CD4-positive, alpha-beta T cell (primary cell): ENCODE measurements at regions not wholly inside any gene's neighbourhood (a gene's known extent, or its start where the extent isn't known, plus 50 kb on each side); places are given as distances from the start of the nearest gene placed in this dataset.

Experiments used
- ATAC-seq: fragments of 200-7000 bp; cut with Tn5 transposase; one replicate; pipeline ENCODE4 v1.10.0; 2022; ENCODE audit warnings: mild to moderate bottlenecking; ENCODE audit not compliant: poor library complexity
- CTCF ChIA-PET: fragments of 350-600 bp; sonication (Branson Sonifier 250); formaldehyde crosslinking; loops from one replicate; lab custom pipeline; 2021; ENCODE audit warnings: antibody characterized with exemption, inconsistent platforms; lab: Charles Lee
- POLR2A ChIA-PET: fragments of 350-600 bp; sonication (Branson Sonifier 250); formaldehyde crosslinking; loops from one replicate; lab custom pipeline; 2021; ENCODE audit warnings: antibody characterized with exemption, inconsistent platforms; lab: Charles Lee
- DNase-seq, 14 experiments: peaks; one replicate each; pipeline ENCODE4 v3.0.0-alpha.2; 2013 to 2020; ENCODE audit warnings: mixed read lengths in 2 of 14
- H3K27ac ChIP-seq, 2 donors: one replicate each; pipeline versions ENCODE4 v1.5.1 to v1.7.0; 2013; ENCODE audit warnings: low read length in 2 of 2, low read depth in 1 of 2, mild to moderate bottlenecking in 1 of 2
- H3K27me3 ChIP-seq, 2 experiments: 1 replicate in 1 of 2; 2 replicates in 1 of 2; pipeline versions ENCODE4 v1.6.1 to v1.7.0; 2013; ENCODE audit warnings: low read length in 2 of 2, control low read depth in 1 of 2, mild to moderate bottlenecking in 1 of 2, moderate library complexity in 1 of 2; ENCODE audit not compliant: insufficient read depth in 2 of 2, control insufficient read depth in 1 of 2
- H3K36me3 ChIP-seq: one replicate; pipeline ENCODE4 v1.6.1; 2013; ENCODE audit warnings: low read length, control low read depth; ENCODE audit not compliant: insufficient read depth
- H3K4me1 ChIP-seq: one replicate; pipeline ENCODE4 v1.6.1; 2013; ENCODE audit warnings: low read length, control low read depth; ENCODE audit not compliant: insufficient read depth
- H3K4me3 ChIP-seq: one replicate; pipeline ENCODE4 v1.5.1; 2013; ENCODE audit warnings: mild to moderate bottlenecking, low read length, moderate library complexity
- H3K9me3 ChIP-seq, 2 experiments: 1 replicate in 1 of 2; 2 replicates in 1 of 2; pipeline versions ENCODE4 v1.6.1 to v1.7.0; 2013; ENCODE audit warnings: low read length in 2 of 2, mild to moderate bottlenecking in 2 of 2, control low read depth in 1 of 2, moderate library complexity in 1 of 2; ENCODE audit not compliant: control insufficient read depth in 1 of 2, insufficient read depth in 1 of 2
- H3K27ac Mint-ChIP-seq: one replicate; pipeline ENCODE4 v1.8.0; 2020; ENCODE audit warnings: mixed read lengths
- H3K27me3 Mint-ChIP-seq: one replicate; pipeline ENCODE4 v1.8.0; 2021; ENCODE audit warnings: mixed read lengths
- H3K36me3 Mint-ChIP-seq: one replicate; pipeline ENCODE4 v1.8.0; 2021; ENCODE audit warnings: low read depth, mixed read lengths
- H3K4me1 Mint-ChIP-seq: one replicate; pipeline ENCODE4 v1.8.0; 2021; ENCODE audit warnings: low read depth, mixed read lengths
- H3K4me3 Mint-ChIP-seq: one replicate; pipeline ENCODE4 v1.8.0; 2020; ENCODE audit warnings: mild to moderate bottlenecking, mixed read lengths
- H3K9me3 Mint-ChIP-seq: one replicate; pipeline ENCODE4 v1.8.0; 2020; ENCODE audit warnings: mixed read lengths
- intact Hi-C, 2 experiments: fragments of 100-400 bp; cut with DNase I in 1 of 2; cut with micrococcal nuclease in 1 of 2; formaldehyde crosslinking; loops; one replicate each; pipeline versions ENCODE4 v1.15.1 to v1.9.0; 2023 to 2025; cut with DNase I, micrococcal nuclease
- TF ChIP-seq, protein P1 (sequence below): fragments of 200-600 bp; IDR thresholded peaks from one replicate; pipeline ENCODE4 v1.8.0; 2022; ENCODE audit warnings: antibody characterized with exemption, mild to moderate bottlenecking

DNA sequence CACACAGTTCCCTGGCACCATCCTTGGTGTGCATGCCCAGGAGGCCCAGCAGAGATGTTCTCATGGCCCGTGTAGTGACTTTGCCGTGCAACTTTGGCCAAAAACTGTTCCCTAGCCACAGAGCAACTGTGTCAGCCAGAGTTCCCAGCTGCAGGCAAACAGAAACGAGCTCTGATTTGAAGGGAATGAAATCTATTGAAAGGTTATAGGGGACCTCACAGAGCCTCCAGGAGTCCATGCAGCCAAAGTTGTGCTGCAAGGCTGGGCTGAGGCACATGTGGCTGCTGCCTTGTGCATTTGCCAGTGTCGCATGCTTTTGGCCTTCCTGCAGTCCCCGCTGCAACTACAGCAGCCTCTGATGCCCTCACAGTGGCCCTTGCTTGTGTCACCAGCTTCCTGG lies 70.5 kb downstream of the PLXNA1 start:
- Mint-ChIP-seq H3K4me1 (no peaks in the 10 kb centered on the region), H3K36me3 (no peaks in the 10 kb centered on the region), H3K27ac (no peak overlapping the region), H3K27me3 (peaks cover 7% of the 10 kb centered on the region), H3K9me3 (peaks cover 8% of the 10 kb centered on the region), H3K4me3 (no peak overlapping the region)
- peaks cover 8 to 35% of the 10 kb centered on the region in 2 experiments for H3K9me3 ChIP-seq
- TF ChIP-seq, protein P1, sequence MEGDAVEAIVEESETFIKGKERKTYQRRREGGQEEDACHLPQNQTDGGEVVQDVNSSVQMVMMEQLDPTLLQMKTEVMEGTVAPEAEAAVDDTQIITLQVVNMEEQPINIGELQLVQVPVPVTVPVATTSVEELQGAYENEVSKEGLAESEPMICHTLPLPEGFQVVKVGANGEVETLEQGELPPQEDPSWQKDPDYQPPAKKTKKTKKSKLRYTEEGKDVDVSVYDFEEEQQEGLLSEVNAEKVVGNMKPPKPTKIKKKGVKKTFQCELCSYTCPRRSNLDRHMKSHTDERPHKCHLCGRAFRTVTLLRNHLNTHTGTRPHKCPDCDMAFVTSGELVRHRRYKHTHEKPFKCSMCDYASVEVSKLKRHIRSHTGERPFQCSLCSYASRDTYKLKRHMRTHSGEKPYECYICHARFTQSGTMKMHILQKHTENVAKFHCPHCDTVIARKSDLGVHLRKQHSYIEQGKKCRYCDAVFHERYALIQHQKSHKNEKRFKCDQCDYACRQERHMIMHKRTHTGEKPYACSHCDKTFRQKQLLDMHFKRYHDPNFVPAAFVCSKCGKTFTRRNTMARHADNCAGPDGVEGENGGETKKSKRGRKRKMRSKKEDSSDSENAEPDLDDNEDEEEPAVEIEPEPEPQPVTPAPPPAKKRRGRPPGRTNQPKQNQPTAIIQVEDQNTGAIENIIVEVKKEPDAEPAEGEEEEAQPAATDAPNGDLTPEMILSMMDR = no peak
- no peak for ATAC-seq
- H3K4me1 ChIP-seq = no peaks in the 10 kb centered on the region
- no peaks in the 10 kb centered on the region for H3K36me3 ChIP-seq
- no peak overlapping the region for H3K4me3 ChIP-seq
- no peak overlapping the region for H3K27ac ChIP-seq
- no peaks in the 10 kb centered on the region for H3K27me3 ChIP-seq
- CTCF ChIA-PET = no interaction called here
- intact Hi-C loops = no loop called here
- POLR2A ChIA-PET = no interaction called here
- no peak for DNase-seq

DNA sequence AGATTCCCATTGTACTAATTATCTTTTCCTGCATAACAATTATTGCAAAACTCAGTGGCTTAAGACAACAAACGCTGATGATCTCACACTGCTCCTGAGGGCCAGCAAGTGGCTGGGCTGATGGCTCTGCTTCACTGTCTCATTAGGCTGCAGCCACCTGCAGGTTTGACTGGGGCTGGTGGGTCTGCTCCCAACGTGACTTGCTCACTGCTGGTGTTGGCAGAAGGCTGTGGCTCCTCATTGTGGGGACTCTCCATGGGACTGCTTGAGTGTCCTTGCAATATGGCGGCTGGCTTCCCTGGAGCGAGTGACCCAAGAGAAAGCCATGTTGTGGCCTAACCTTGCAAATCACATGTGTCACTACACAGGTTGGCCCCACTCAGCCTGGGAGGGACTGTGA lies 71.1 kb downstream of the PLXNA1 start:
- TF ChIP-seq, protein P1 = no peak
- peaks cover 5% of the 10 kb centered on the region for H3K9me3 Mint-ChIP-seq
- CTCF ChIA-PET = no interaction called here

DNA sequence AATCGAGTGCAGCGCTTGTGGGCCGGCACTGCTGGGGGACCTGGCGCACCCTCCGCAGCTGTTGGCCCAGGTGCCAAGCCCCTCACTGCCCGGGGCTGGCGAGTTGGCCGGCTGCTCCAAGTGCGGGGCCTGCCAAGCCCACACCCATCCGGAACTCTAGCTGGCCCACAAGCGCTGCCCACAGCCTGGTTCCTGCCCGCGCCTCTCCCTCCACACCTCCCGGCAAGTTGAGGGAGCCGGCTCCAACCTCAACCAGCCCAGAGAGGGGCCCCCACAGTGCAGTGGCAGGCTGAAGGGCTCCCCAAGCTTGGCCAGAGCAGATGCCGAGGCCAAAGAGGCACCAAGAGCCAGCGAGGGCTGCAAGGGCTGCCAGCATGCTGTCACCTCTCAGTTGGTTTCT lies 73.4 kb downstream of the PLXNA1 start:
- Mint-ChIP-seq H3K27me3 (no peaks in the 10 kb centered on the region), H3K9me3 (peaks cover 5% of the 10 kb centered on the region), H3K4me3 (no peak overlapping the region), H3K4me1 (no peaks in the 10 kb centered on the region), H3K36me3 (no peaks in the 10 kb centered on the region), H3K27ac (no peak overlapping the region)
- ChIA-PET CTCF (no interaction called here), POLR2A (no interaction called here)
- TF ChIP-seq, protein P1 = no peak
- Histone ChIP-seq H3K4me3 (no peak overlapping the region), H3K4me1 (no peaks in the 10 kb centered on the region), H3K27me3 (no peaks in the 10 kb centered on the region), H3K27ac (no peak overlapping the region), H3K36me3 (no peaks in the 10 kb centered on the region), H3K9me3 (peaks cover 8 to 22% of the 10 kb centered on the region in 2 experiments)
- no peak for DNase-seq
- intact Hi-C loops = no loop called here
- no peak for ATAC-seq

More for the DNA sequence above, 71.1 kb downstream of the PLXNA1 start:
- DNase-seq (peak in 1 of 14 experiments; percentile 24), ATAC-seq (no peak)
- H3K27ac Mint-ChIP-seq = no peak overlapping the region
- POLR2A ChIA-PET = no interaction called here
- peaks cover 6% of the 10 kb centered on the region for H3K27me3 Mint-ChIP-seq
- Histone ChIP-seq H3K9me3 (peaks cover 8 to 35% of the 10 kb centered on the region in 2 experiments), H3K27ac (no peak overlapping the region), H3K4me3 (no peak overlapping the region), H3K27me3 (no peaks in the 10 kb centered on the region), H3K4me1 (no peaks in the 10 kb centered on the region), H3K36me3 (no peaks in the 10 kb centered on the region)
- intact Hi-C loops = no loop called here
- no peaks in the 10 kb centered on the region for H3K36me3 Mint-ChIP-seq
- H3K4me3 Mint-ChIP-seq = no peak overlapping the region
- H3K4me1 Mint-ChIP-seq = no peaks in the 10 kb centered on the region
